H1 (cell line): ENCODE measurements at regions not wholly inside any gene's neighbourhood (a gene's known extent, or its start where the extent isn't known, plus 50 kb on each side); places are given as distances from the start of the nearest gene placed in this dataset.
A peak's percentile ranks its signal among the peaks of the same experiment; 100 is the strongest.

Source experiments
- CTCF ChIA-PET: fragments of 300-600 bp; sonication (Branson Sonifier 250); formaldehyde crosslinking; loops from one replicate; lab custom pipeline; 2021; ENCODE audit not compliant: partially characterized antibody; lab: Charles Lee
- POLR2A ChIA-PET: fragments of 300-600 bp; sonication (Branson Sonifier 250); formaldehyde crosslinking; loops from one replicate; lab custom pipeline; 2021; ENCODE audit warnings: inconsistent platforms; ENCODE audit not compliant: partially characterized antibody; lab: Charles Lee
- DNase-seq, 2 experiments: peaks; one replicate each; pipeline versions ENCODE4 v3.0.0 to v3.0.0-alpha.2; 2010 to 2022; ENCODE audit warnings: low spot score in 2 of 2, low read depth in 1 of 2, mixed read lengths in 1 of 2
- FAIRE-seq: peaks from 2 replicates; lab custom pipeline; 2011; peaks lifted over from hg19 to GRCh38; lab: Jason Lieb, UNC
- H2AFZ ChIP-seq: 2 replicates; pipeline ENCODE4 v1.8.1; 2012; ENCODE audit warnings: low read length, inconsistent platforms
- H2AK5ac ChIP-seq: 2 replicates; pipeline ENCODE4 v1.6.1; 2013; ENCODE audit warnings: low read depth, low read length
- H2BK120ac ChIP-seq: replicated peaks from 2 replicates; pipeline ENCODE3; 2013; ENCODE audit warnings: low read depth, low read length, inconsistent platforms
- H2BK12ac ChIP-seq: 2 replicates; pipeline ENCODE4 v1.6.1; 2013; ENCODE audit warnings: low read depth, low read length
- H2BK15ac ChIP-seq: 2 replicates; pipeline ENCODE4 v1.6.1; 2013; ENCODE audit warnings: low read length
- H2BK20ac ChIP-seq: 2 replicates; pipeline ENCODE4 v1.6.1; 2013; ENCODE audit warnings: low read length
- H2BK5ac ChIP-seq: 2 replicates; pipeline ENCODE4 v1.6.1; 2013; ENCODE audit warnings: low read depth, low read length
- H3K14ac ChIP-seq: 2 replicates; pipeline ENCODE4 v1.6.1; 2013; ENCODE audit warnings: inconsistent platforms; ENCODE audit not compliant: insufficient read length
- H3K18ac ChIP-seq: 2 replicates; pipeline ENCODE4 v1.6.1; 2013; ENCODE audit warnings: low read length; ENCODE audit errors: extremely low read depth
- H3K23ac ChIP-seq: 2 replicates; pipeline ENCODE4 v1.6.1; 2013; ENCODE audit warnings: inconsistent platforms; ENCODE audit not compliant: insufficient read length
- H3K23me2 ChIP-seq: 2 replicates; pipeline ENCODE4 v1.6.1; 2013; ENCODE audit warnings: low read depth, low read length
- H3K27ac ChIP-seq: 2 replicates; pipeline ENCODE4 v1.6.1; 2011; ENCODE audit warnings: low read depth, low read length, inconsistent platforms
- H3K27me3 ChIP-seq, 4 experiments: replicated peaks in 1 of 4; 1 replicate in 1 of 4; 2 replicates in 3 of 4; pipeline versions ENCODE4 v1.6.1 to v1.8.1; 2011 to 2013; ENCODE audit warnings: low read length in 3 of 4, mild to moderate bottlenecking in 3 of 4, inconsistent platforms in 2 of 4, mixed read lengths in 2 of 4, moderate library complexity in 1 of 4; ENCODE audit not compliant: control insufficient read depth in 3 of 4, insufficient read depth in 3 of 4; ENCODE audit errors: extremely low read depth in 1 of 4
- H3K36me3 ChIP-seq, 4 experiments: 2 replicates each; pipeline versions ENCODE4 v1.6.1 to v1.8.1; 2011 to 2013; ENCODE audit warnings: mild to moderate bottlenecking in 4 of 4, low read length in 3 of 4, moderate library complexity in 2 of 4, control low read depth in 1 of 4, inconsistent platforms in 1 of 4; ENCODE audit not compliant: insufficient read depth in 4 of 4, control insufficient read depth in 2 of 4
- H3K4ac ChIP-seq: replicated peaks from 2 replicates; pipeline ENCODE3; 2013; ENCODE audit warnings: low read length, low read depth, mixed read lengths, inconsistent platforms; ENCODE audit not compliant: insufficient read length
- H3K4me1 ChIP-seq, 4 experiments: replicated peaks in 1 of 4; 1 replicate in 1 of 4; 2 replicates in 3 of 4; pipeline versions ENCODE4 v1.6.1 to v1.8.1; 2011 to 2013; ENCODE audit warnings: low read length in 3 of 4, inconsistent platforms in 2 of 4, mixed read lengths in 1 of 4; ENCODE audit not compliant: insufficient read depth in 4 of 4, control insufficient read depth in 3 of 4
- H3K4me2 ChIP-seq, 2 experiments: 2 replicates each; pipeline versions ENCODE4 v1.6.1 to v1.8.1; 2011 to 2013; ENCODE audit warnings: low read depth in 2 of 2, low read length in 2 of 2, control low read depth in 1 of 2, inconsistent platforms in 1 of 2, mild to moderate bottlenecking in 1 of 2; ENCODE audit not compliant: insufficient read depth in 1 of 2
- H3K4me3 ChIP-seq, 4 experiments: fragments of 200-600, 300-600 bp in 1 of 4; sonication (generic), shearing (Covaris generic), sonication (Bioruptor Twin) in 1 of 4; 2 replicates each; pipeline versions ENCODE4 v1.5.1 to v1.8.1; 2011 to 2016; ENCODE audit warnings: low read length in 4 of 4, low read depth in 3 of 4, control low read depth in 2 of 4, inconsistent platforms in 2 of 4, mild to moderate bottlenecking in 2 of 4, mixed read lengths in 1 of 4, moderate library complexity in 1 of 4; ENCODE audit not compliant: insufficient read depth in 2 of 4; ENCODE audit errors: extremely low read depth in 1 of 4
- H3K56ac ChIP-seq: replicated peaks from 2 replicates; pipeline ENCODE3; 2013; ENCODE audit warnings: low read depth, mild to moderate bottlenecking, mixed read lengths, low read length, inconsistent platforms; ENCODE audit not compliant: insufficient read length
- H3K79me1 ChIP-seq: 2 replicates; pipeline ENCODE4 v1.6.1; 2013; ENCODE audit warnings: low read depth, low read length, control low read depth
- H3K79me2 ChIP-seq, 2 experiments: 2 replicates each; pipeline versions ENCODE4 v1.6.1 to v1.8.1; 2012 to 2013; ENCODE audit warnings: low read length in 2 of 2, mild to moderate bottlenecking in 2 of 2, inconsistent platforms in 1 of 2; ENCODE audit not compliant: insufficient read depth in 2 of 2, control insufficient read depth in 1 of 2
- H3K9ac ChIP-seq, 4 experiments: replicated peaks in 1 of 4; 1 replicate in 1 of 4; 2 replicates in 3 of 4; pipeline versions ENCODE4 v1.6.1 to v1.8.1; 2011 to 2013; ENCODE audit warnings: low read depth in 3 of 4, low read length in 3 of 4, control low read depth in 2 of 4, mild to moderate bottlenecking in 2 of 4, moderate library complexity in 2 of 4, inconsistent platforms in 1 of 4; ENCODE audit errors: extremely low read depth in 1 of 4
- H3K9me3 ChIP-seq, 2 experiments: 2 replicates each; pipeline versions ENCODE4 v1.6.1 to v1.8.1; 2012 to 2013; ENCODE audit warnings: mild to moderate bottlenecking in 2 of 2, moderate library complexity in 2 of 2, control low read depth in 1 of 2, inconsistent platforms in 1 of 2, low read depth in 1 of 2, low read length in 1 of 2, mixed read lengths in 1 of 2; ENCODE audit not compliant: insufficient read depth in 2 of 2
- H4K20me1 ChIP-seq, 2 experiments: replicated peaks in 1 of 2; 2 replicates each; pipeline versions ENCODE3 to v1.8.1; 2011 to 2013; ENCODE audit warnings: inconsistent platforms in 2 of 2, low read length in 2 of 2, mild to moderate bottlenecking in 1 of 2; ENCODE audit not compliant: insufficient read depth in 2 of 2, control insufficient read depth in 1 of 2
- H4K5ac ChIP-seq: 2 replicates; pipeline ENCODE4 v1.6.1; 2013; ENCODE audit warnings: low read length, low read depth, mixed read lengths, inconsistent platforms; ENCODE audit not compliant: insufficient read length
- H4K8ac ChIP-seq: 2 replicates; pipeline ENCODE4 v1.8.0; 2013; ENCODE audit warnings: mild to moderate bottlenecking, moderate library complexity, low read length, inconsistent platforms; ENCODE audit not compliant: insufficient read depth; ENCODE audit errors: extremely low read depth
- H4K91ac ChIP-seq: replicated peaks from 2 replicates; pipeline ENCODE3; 2013; ENCODE audit warnings: low read length, mixed read lengths, inconsistent platforms; ENCODE audit not compliant: insufficient read length
- NANOG ChIP-seq: IDR thresholded peaks from 2 replicates; pipeline ENCODE4 v1.6.1; 2011; ENCODE audit warnings: low read length, low read depth, mild to moderate bottlenecking, inconsistent platforms; ENCODE audit not compliant: insufficient read depth, poor library complexity, severe bottlenecking
- YY1 ChIP-seq: IDR thresholded peaks from 2 replicates; pipeline ENCODE4 v1.6.1; 2011; ENCODE audit warnings: low read depth, mild to moderate bottlenecking, low read length
- WGBS, 2 experiments: shearing (Covaris generic) in 1 of 2; methylation state at CpG; one replicate each; pipeline versions ENCODE4 v1.1.6 to v1.1.7; 2013 to 2015; ENCODE audit warnings: low lambda C conversion rate in 2 of 2, mixed read lengths in 2 of 2, inconsistent platforms in 1 of 2, low coverage in 1 of 2, missing lambda C conversion rate in 1 of 2; ENCODE audit not compliant: insufficient replicate concordance in 2 of 2, insufficient coverage in 1 of 2, insufficient read length in 1 of 2; ENCODE audit errors: extremely low coverage in 1 of 2, missing lambda C conversion rate in 1 of 2; 5-methylcytosine and 5-hydroxymethylcytosine counted together

- Histone ChIP-seq H3K14ac (no peak overlapping the region), H2BK12ac (no peak overlapping the region), H2BK20ac (no peak overlapping the region), H4K8ac (no peak overlapping the region), H3K4me3 (no peak overlapping the region), H3K79me2 (no peaks in the 10 kb centered on the region), H2BK15ac (no peak overlapping the region), H3K27ac (no peak overlapping the region), H2AK5ac (no peak overlapping the region), H3K36me3 (no peaks in the 10 kb centered on the region), H3K27me3 (no peaks in the 10 kb centered on the region), H3K23me2 (no peaks in the 10 kb centered on the region), H2BK120ac (no peak overlapping the region), H3K23ac (no peak overlapping the region), H3K9me3 (no peaks in the 10 kb centered on the region), H2BK5ac (no peak overlapping the region), H3K79me1 (no peaks in the 10 kb centered on the region), H3K9ac (no peak overlapping the region), H3K4me2 (no peak overlapping the region), H3K4me1 (peaks cover 1 to 6% (median 4%) of the 10 kb centered on the region in 4 experiments; a peak in 4 of 7 replicates), H4K91ac (no peak overlapping the region), H3K4ac (no peak overlapping the region), H4K20me1 (no peaks in the 10 kb centered on the region), H2AFZ (no peak overlapping the region), H4K5ac (no peak overlapping the region), H3K56ac (no peak overlapping the region), H3K18ac (no peak overlapping the region)
- TF ChIP-seq YY1 (no peak), NANOG (peak; percentile 82)
- ChIA-PET CTCF (interaction anchor here (1.0 to 1.7 kb wide), 3 partner anchors 10 to 154 kb away, joined by 3 to 6 read pairs (median 5); no protein-coding TSS in a partner anchor), POLR2A (interaction anchor here (1.0 to 1.2 kb wide), 2 partner anchors 9 to 10 kb away, joined by 3 to 4 read pairs; no protein-coding TSS in a partner anchor)
- 85% methylated on average over 3 of the region's 3 CpGs; no CpG with 5 or more reads in 1 of the 2 experiments for WGBS, 2 experiments
- DNase-seq, result no peak
- peak; percentile 52 for FAIRE-seq
Measured at GRCh38 chr4:159006202-159006601, 96.7 kb upstream of the RAPGEF2 start.
